HepG2 (cell line): ENCODE measurements at regions not wholly inside any gene's neighbourhood (a gene's known extent, or its start where the extent isn't known, plus 50 kb on each side); places are given as distances from the start of the nearest gene placed in this dataset.

Experiments used
- SIN3B ChIP-seq: fragments of 150-350 bp; IDR thresholded peaks from 2 replicates; pipeline ENCODE4 v1.6.1; 2014; ENCODE audit warnings: low read length
- TAF1 ChIP-seq: sonication (generic); formaldehyde crosslinking; IDR thresholded peaks from 2 replicates; pipeline ENCODE4 v1.4.0; 2020; ENCODE audit warnings: missing genetic modification reagents
- ZNF484 ChIP-seq: sonication (generic); formaldehyde crosslinking; IDR thresholded peaks from 2 replicates; pipeline ENCODE4 v1.5.1; 2020; ENCODE audit warnings: mild to moderate bottlenecking, low read depth, missing genetic modification reagents, borderline replicate concordance
- ZNF792 ChIP-seq: IDR thresholded peaks from 2 replicates; pipeline ENCODE4 v1.6.1; 2016
- TF ChIP-seq, protein P1 (sequence below): sonication (generic); formaldehyde crosslinking; IDR thresholded peaks from 2 replicates; pipeline ENCODE4 v1.5.0; 2020; ENCODE audit warnings: missing genetic modification reagents, mild to moderate bottlenecking, borderline replicate concordance
- TF ChIP-seq, protein P2 (sequence below): sonication (generic); formaldehyde crosslinking; IDR thresholded peaks from 2 replicates; pipeline ENCODE4 v1.5.0; 2020; ENCODE audit warnings: mild to moderate bottlenecking, missing genetic modification reagents, borderline replicate concordance

DNA sequence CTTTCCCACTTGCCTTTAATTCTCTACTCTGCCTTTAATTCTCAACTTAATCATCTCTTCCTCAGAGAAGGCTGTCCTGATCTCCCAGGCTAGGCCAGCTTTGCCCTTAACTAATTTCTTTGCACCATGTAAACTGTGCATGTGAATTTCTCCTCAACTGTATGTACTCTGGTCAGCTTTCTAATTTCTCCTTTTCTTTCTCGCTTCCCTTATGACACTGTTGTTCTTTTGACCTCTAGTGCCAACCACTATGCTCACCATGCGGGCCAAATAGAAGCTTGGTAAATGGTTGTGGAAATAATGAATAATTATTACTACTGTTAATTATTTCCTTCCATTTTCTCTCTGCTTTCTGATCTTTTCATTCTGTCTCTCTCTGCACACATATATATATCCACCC lies 269.0 kb upstream of the CRBN start:
- TF ChIP-seq SIN3B, result no peak
- TF ChIP-seq, protein P1, sequence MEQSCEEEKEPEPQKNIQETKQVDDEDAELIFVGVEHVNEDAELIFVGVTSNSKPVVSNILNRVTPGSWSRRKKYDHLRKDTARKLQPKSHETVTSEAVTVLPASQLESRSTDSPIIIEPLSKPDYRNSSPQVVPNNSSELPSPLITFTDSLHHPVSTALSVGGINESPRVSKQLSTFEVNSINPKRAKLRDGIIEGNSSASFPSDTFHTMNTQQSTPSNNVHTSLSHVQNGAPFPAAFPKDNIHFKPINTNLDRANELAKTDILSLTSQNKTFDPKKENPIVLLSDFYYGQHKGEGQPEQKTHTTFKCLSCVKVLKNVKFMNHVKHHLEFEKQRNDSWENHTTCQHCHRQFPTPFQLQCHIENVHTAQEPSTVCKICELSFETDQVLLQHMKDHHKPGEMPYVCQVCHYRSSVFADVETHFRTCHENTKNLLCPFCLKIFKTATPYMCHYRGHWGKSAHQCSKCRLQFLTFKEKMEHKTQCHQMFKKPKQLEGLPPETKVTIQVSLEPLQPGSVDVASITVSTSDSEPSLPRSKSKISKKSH, result no peak
- no peak for TF ChIP-seq TAF1 (CRISPR knock-in tag)
- no peak for TF ChIP-seq ZNF484 (CRISPR knock-in tag)
- TF ChIP-seq, protein P2, sequence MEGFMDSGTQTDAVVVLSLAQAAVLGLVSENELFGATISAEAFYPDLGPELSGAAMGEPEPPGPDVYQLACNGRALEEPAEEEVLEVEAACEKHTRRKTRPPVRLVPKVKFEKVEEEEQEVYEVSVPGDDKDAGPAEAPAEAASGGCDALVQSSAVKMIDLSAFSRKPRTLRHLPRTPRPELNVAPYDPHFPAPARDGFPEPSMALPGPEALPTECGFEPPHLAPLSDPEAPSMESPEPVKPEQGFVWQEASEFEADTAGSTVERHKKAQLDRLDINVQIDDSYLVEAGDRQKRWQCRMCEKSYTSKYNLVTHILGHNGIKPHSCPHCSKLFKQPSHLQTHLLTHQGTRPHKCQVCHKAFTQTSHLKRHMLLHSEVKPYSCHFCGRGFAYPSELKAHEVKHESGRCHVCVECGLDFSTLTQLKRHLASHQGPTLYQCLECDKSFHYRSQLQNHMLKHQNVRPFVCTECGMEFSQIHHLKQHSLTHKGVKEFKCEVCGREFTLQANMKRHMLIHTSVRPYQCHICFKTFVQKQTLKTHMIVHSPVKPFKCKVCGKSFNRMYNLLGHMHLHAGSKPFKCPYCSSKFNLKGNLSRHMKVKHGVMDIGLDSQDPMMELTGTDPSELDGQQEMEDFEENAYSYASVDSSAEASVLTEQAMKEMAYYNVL (CRISPR knock-in tag), result no peak
- TF ChIP-seq ZNF792, result no peak
